ENCODE measurements at regions not wholly inside any gene's neighbourhood (a gene's known extent, or its start where the extent isn't known, plus 50 kb on each side); places are given as distances from the start of the nearest gene placed in this dataset.
"Not testable (repeated sequence)": the region's sequence is repeated elsewhere in the genome, so short reads cannot be mapped to it uniquely, and the experiment has no call there.

DNA sequence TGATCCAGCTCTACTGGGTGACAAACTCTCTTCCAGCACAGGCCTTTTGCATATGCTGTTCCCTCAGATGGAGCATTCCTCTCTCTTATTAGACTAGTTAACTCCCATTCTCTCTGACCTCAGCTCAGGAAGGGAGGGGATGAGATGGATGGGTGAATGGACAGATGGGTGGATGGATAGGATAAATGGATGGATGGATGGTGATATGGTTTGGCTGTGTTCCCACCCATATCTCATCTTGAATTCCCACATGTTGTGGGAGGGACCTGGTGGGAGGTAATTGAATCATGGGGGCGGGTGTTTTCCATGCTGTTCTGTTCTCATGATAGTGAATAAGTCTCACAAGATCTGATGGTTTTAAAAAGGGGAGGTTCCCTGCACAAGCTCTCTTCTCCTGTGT is 144.1 kb upstream of the ATP2B2 start:
- TF ChIP-seq POLR2A, POLR2AphosphoS5 (IDR thresholded peaks at IDR 0.05): not testable (repeated sequence)
